Pons (tissue), 1 donor: ENCODE measurements at regions not wholly inside any gene's neighbourhood (a gene's known extent, or its start where the extent isn't known, plus 50 kb on each side); places are given as distances from the start of the nearest gene placed in this dataset.

ENCODE experiments used
- DNase-seq: peaks from one replicate; pipeline ENCODE4 v3.0.0-alpha.2; 2016; ENCODE audit warnings: low spot score

- DNase-seq, result peak; percentile 41
Observed at GRCh38 chr4:151887031-151887815, 126.4 kb upstream of the GATB start.

DNA sequence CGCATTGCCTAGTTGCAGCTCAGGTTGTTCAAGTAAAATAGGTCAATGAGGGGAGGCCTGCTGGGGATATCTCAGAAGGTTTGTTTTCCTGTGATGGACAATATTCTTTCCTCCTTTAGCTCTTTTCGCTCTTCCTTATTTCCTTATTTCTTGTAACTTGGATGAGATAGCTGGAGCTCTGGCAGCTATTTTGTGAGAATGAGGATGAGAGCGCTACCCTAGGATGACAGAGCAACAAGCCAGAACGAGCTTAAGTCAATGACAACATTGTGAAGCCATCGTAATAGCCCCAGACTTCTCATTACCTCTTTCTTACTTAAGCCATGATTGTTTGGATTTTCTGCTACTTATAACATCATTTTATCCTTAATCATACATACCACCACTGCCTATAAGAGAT, 124.3 kb upstream of the GATB start:
- no peak for DNase-seq

GRCh38 chr4:151883747-151884146, 122.9 kb upstream of the GATB start:
- DNase-seq, result no peak

DNA sequence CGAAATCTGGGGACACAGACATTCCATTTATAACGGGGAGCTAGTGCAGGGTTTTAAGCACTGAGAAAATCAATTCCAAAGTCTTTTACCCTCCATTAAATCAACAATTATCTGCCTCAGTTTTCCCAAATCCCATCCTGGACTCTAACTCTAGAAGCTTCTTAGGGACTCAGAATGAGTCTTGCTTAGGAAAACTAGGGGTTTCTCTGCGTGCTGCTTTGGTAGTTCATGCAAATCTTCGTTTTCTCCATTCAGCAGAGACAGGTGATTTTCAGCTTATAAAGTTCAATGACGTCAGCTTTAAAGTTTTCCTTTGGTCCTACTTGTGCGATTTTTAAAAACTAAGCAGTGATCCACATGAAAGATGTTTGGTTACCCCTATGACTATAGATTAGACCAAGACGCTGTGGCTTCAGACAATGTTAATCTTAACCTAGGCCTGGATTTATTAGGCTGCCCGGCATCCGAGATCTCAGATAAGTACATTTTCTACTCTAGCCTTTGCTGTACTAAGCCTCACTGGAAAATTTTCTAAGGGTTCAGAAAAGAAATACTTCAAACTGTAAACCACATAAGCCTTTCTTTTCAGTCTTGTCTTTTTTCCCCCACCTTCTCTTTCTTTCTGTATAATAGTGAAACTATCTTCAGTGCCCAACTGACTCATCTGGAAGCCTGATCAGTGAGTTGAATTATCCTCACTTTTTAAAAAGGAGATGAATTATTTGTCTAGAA, 121.4 kb upstream of the GATB start:
- DNase-seq, result no peak

- DNase-seq, result no peak
Observed at GRCh38 chr4:151879705-151880445, 119.1 kb upstream of the GATB start.

DNA sequence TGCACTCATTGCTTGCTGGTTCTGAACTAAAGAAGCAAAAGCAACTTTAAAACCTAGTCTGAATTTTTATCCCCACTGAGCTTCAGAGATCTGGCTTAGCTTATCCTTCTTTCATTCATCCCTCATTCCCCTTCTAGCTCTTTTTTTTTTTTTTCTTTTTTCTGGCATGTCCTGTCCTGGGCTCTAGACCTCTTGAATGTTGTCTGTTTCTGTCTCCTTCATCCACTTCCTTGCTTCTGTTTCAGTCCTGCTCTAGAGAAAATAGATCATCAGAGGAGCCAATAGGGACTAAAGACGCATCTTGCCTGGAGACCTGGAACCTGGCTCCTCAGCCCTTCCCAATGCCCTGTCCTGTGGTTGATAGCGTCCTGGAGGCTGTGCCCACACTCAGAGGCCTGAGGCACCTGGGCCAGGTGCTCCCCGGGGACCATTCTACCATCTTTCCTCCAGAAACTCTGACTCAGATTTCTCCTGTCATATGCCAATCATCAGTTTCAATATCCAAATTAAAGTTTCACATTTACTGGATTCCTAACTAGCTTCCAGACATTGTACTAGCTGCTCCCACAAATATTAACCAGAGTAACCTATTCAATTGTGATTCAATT, 115.7 kb upstream of the GATB start:
- no peak for DNase-seq

- DNase-seq, result no peak
Observed at GRCh38 chr4:151874328-151874727, 113.5 kb upstream of the GATB start.

DNA sequence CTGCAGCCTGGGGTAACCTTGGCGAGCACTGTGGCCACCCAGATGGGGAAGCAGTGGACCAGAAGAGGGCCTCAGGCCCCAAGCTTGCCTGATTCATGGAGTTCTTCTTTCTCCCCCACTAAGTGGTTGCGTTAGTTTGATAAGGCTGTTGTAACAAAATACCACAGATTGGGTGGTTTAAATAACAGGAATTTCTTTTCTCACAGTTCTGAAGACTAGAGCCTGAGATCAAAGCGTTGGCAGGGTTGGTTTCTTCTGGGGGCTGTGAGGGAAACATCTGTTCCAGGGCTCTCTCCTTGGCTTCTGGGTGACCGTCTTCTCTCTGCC, 105.7 kb upstream of the GATB start:
- DNase-seq, result peak; percentile 27

- DNase-seq, result peak; percentile 6
Observed at GRCh38 chr4:151865744-151866591, 105.2 kb upstream of the GATB start.

GRCh38 chr4:151865312-151865711, 104.5 kb upstream of the GATB start:
- peak; percentile 93 for DNase-seq

DNA sequence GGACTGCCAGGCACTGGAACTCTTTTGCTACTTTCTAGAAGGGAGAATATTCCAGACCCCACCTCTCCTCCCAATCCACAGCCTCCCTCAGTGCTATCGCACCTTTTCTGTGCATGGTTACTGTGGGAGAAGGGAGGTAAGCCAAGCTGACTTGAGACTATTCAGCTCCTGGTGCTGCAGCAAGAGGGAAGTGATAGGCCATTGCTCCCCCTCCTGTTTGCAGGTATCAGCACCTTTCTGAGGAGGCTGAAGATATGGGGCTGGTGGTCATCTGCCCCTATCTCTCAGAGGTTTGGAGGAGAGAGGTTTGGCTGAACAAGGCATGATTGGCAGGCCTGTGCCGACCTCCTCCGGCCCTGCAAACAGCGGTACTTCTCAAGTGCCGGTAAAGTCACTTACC, 103.3 kb upstream of the GATB start:
- no peak for DNase-seq

DNA sequence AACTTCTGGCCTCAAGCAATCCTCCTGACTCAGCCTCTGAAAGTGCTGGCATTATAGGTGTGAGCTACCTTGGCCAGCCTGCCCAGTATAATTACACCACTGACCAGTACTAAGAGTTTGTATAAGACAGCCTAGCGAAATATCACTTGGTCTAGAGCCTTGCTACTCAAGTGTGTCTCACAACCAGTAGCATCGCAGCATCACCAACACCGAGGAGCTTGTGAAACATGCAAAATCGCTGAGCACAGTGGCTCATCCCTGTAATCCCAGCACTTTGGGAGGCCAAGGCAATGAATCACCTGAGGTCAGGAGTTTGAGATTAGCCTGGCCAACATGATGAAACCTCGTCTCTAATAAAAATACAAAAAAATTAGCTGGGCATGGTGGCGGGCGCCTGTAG, 102.0 kb upstream of the GATB start:
- DNase-seq, result no peak

DNA sequence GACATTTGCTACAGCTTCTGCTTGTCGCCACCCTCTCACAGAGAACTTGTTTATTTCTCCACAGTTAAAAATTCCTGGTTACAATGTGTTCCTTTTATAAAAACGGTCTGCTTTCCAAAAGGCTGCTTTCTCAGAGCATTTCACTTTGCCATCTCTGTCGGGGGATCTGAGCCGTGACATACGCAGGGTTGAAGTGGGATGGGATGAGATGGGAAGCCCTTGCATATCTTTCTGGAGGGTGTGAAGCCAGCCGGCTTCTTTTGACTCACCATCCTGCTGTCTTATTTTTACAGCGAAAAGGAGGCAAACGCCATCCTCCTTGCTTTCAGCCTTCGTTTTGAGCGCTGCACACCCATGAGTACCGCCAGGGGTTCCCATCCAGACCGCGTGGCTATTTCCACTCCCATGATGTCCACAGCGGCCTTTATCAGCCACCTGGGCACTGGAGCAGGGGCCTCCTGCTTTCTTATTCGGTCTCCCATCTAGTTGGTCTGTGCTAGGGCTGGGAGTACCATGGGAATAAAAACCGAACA, 99.8 kb upstream of the GATB start:
- no peak for DNase-seq

GRCh38 chr4:151859641-151860040, 98.8 kb upstream of the GATB start:
- DNase-seq, result no peak

- DNase-seq, result no peak
Observed at GRCh38 chr4:151858356-151858755, 97.5 kb upstream of the GATB start.

GRCh38 chr4:151857368-151857767, 96.6 kb upstream of the GATB start:
- DNase-seq, result no peak

DNA sequence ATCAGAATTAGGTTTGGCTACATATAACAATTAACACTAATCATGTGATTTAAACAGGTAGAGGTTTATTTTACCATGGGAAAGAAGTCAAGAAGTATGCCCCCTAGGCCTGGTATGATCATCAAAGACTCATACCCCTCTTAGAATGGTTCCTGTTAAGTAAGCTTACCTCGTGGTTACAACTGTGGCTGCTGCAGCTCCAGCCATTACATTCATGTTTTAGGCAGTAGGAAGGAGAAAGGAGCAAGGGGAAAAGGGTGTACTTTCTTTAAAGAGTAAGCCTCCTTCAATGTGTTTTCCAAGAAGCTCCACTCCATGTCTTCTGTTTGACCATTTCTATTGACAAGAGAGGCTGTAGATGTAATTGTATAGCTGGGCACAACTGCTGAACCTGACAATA, 94.9 kb upstream of the GATB start:
- DNase-seq, result no peak

DNA sequence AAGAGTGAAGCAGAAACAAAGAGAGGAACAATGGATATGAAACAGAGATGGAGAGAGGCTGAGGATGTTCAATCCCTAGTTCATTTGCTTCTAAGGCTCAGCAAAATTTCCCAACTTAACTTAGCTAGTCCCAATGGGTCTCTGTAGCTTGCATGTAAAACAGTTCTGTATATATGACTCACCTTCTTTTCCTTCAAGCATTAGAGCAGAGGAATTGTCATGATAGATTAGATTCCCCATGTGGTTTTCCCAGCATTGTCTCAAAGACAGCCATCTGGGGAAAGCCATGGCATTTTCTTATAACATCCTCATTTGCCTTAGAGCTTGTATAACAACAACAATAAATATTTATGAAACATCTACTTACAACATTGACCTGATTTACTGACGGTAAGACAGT, 93.9 kb upstream of the GATB start:
- DNase-seq, result no peak

DNA sequence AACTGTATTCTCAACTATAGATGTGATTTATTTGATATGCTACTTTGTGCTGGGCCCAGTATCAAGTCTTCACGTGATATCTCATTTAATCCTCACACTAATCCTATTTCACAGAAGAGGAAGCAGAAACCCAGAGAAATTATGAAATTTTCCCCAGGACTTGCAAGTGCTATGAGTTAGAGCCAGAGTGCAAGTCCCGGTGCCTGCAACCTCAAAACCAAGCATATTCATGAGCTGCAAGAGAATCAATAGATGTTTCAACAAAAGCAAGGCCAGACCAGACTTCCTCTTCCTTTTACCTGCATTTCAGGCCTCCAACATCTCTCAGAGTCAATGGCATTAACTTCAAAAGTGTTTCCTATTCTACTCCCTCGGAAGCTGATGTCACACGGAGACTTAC, 92.2 kb upstream of the GATB start:
- DNase-seq, result no peak

- no peak for DNase-seq
Observed at GRCh38 chr4:151852202-151852601, 91.4 kb upstream of the GATB start.

DNA sequence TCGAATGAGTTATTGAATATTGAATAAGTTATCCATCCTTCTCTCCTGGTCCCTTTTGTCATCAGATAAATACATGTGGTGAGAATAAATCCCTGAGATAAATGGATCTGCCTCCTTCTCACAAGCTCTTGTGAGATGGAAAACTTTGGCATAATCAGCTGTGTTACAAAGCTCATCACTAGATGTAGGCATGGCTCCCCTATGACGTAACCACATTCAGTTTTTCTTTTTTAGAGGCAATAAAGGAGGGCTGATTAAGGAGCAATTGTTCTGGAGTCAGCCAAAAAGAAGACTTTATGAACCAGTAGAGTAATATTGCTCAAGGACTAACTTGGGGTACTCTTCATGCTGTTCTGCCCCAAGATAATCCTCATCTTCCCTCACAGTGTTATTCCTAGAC, 90.5 kb upstream of the GATB start:
- no peak for DNase-seq
